K562 (cell line): ENCODE measurements at regions not wholly inside any gene's neighbourhood (a gene's known extent, or its start where the extent isn't known, plus 50 kb on each side); places are given as distances from the start of the nearest gene placed in this dataset.

Experiments used
- AFF4 ChIP-seq: sonication (generic); formaldehyde crosslinking; IDR thresholded peaks from 2 replicates; pipeline ENCODE4 v1.8.0; 2023; ENCODE audit warnings: mild to moderate bottlenecking, missing genetic modification reagents
- CBX5 ChIP-seq: IDR thresholded peaks from 2 replicates; pipeline ENCODE4 v1.6.1; 2014; ENCODE audit warnings: low read depth, borderline replicate concordance
- CHAMP1 ChIP-seq: fragments of 450-650 bp; IDR thresholded peaks from 2 replicates; pipeline ENCODE4 v1.6.1; 2016; ENCODE audit warnings: mild to moderate bottlenecking
- ESRRA ChIP-seq: fragments of 450-650 bp; IDR thresholded peaks from 2 replicates; pipeline ENCODE4 v1.6.1; 2014; ENCODE audit warnings: low read depth, mild to moderate bottlenecking, moderate library complexity, borderline replicate concordance
- EZH2 ChIP-seq: IDR thresholded peaks from 2 replicates; pipeline ENCODE4 v1.6.1; 2012; ENCODE audit warnings: low read depth, mild to moderate bottlenecking, inconsistent platforms, low read length, borderline replicate concordance
- GABPB2 ChIP-seq: fragments of 250-450 bp; sonication (Bioruptor Pico); conservative IDR thresholded peaks from 2 replicates; pipeline ENCODE4 v1.5.1; 2021; ENCODE audit warnings: mild to moderate bottlenecking
- HSF4 ChIP-seq: fragments of 250-450 bp; sonication (Bioruptor Pico); IDR thresholded peaks from 2 replicates; pipeline ENCODE4 v2.1.2; 2022; ENCODE audit warnings: mild to moderate bottlenecking, moderate library complexity, borderline replicate concordance
- JUN ChIP-seq, 2 experiments: sonication (generic) in 1 of 2; formaldehyde crosslinking in 1 of 2; IDR thresholded peaks; 2 replicates each; pipeline versions ENCODE4 v1.6.1 to v1.8.0; 2012 to 2022; ENCODE audit warnings: borderline replicate concordance in 2 of 2, mild to moderate bottlenecking in 2 of 2, improper control_type of control experiment in 1 of 2, low read depth in 1 of 2, low read length in 1 of 2, missing genetic modification reagents in 1 of 2
- JUNB ChIP-seq: fragments of 450-650 bp; formaldehyde crosslinking; conservative IDR thresholded peaks from 2 replicates; pipeline ENCODE4 v1.4.0; 2020; ENCODE audit warnings: mild to moderate bottlenecking
- MCM5 ChIP-seq: fragments of 450-650 bp; IDR thresholded peaks from 2 replicates; pipeline ENCODE4 v1.6.1; 2016; ENCODE audit warnings: low read depth
- MEF2A ChIP-seq: IDR thresholded peaks from 2 replicates; pipeline ENCODE4 v1.6.1; 2011; ENCODE audit warnings: low read depth, mild to moderate bottlenecking, low read length, moderate library complexity; ENCODE audit not compliant: control insufficient read depth
- TAF15 ChIP-seq: fragments of 200-400 bp; formaldehyde crosslinking; IDR thresholded peaks from 2 replicates; pipeline ENCODE4 v1.6.1; 2017; ENCODE audit warnings: mild to moderate bottlenecking, low read depth, low read length, moderate library complexity
- TRIM24 ChIP-seq, 2 experiments: fragments of 450-650 bp; IDR thresholded peaks; 2 replicates each; pipeline ENCODE4 v1.6.1; 2016
- ZC3H8 ChIP-seq: fragments of 450-650 bp; IDR thresholded peaks from 2 replicates; pipeline ENCODE4 v1.6.1; 2017
- ZFX ChIP-seq: sonication (generic); formaldehyde crosslinking; IDR thresholded peaks from 2 replicates; pipeline ENCODE4 v1.8.0; 2022; ENCODE audit warnings: mild to moderate bottlenecking, missing genetic modification reagents, moderate library complexity
- ZNF12 ChIP-seq: sonication (generic); formaldehyde crosslinking; IDR thresholded peaks from 2 replicates; pipeline ENCODE4 v1.4.0; 2020; ENCODE audit warnings: mild to moderate bottlenecking, missing genetic modification reagents
- ZNF224 ChIP-seq: sonication (generic); formaldehyde crosslinking; IDR thresholded peaks from 2 replicates; pipeline ENCODE4 v1.8.0; 2022; ENCODE audit warnings: mild to moderate bottlenecking, missing genetic modification reagents
- ZNF311 ChIP-seq: fragments of 250-450 bp; sonication (Bioruptor Pico); IDR thresholded peaks from 2 replicates; pipeline ENCODE4 v1.4.0; 2020; ENCODE audit warnings: mild to moderate bottlenecking, moderate library complexity
- ZNF586 ChIP-seq: fragments of 450-650 bp; formaldehyde crosslinking; conservative IDR thresholded peaks from 2 replicates; pipeline ENCODE4 v1.4.0; 2020; ENCODE audit warnings: mild to moderate bottlenecking, moderate library complexity
- TF ChIP-seq, protein P1 (sequence below): fragments of 250-450 bp; sonication (Bioruptor Pico); IDR thresholded peaks from 2 replicates; pipeline ENCODE4 v1.8.0; 2022; ENCODE audit warnings: moderate library complexity, mild to moderate bottlenecking, inconsistent platforms
- TF ChIP-seq, protein P2 (sequence below): sonication (generic); formaldehyde crosslinking; IDR thresholded peaks from 2 replicates; pipeline ENCODE4 v1.8.1; 2023; ENCODE audit warnings: mild to moderate bottlenecking, missing genetic modification reagents

DNA sequence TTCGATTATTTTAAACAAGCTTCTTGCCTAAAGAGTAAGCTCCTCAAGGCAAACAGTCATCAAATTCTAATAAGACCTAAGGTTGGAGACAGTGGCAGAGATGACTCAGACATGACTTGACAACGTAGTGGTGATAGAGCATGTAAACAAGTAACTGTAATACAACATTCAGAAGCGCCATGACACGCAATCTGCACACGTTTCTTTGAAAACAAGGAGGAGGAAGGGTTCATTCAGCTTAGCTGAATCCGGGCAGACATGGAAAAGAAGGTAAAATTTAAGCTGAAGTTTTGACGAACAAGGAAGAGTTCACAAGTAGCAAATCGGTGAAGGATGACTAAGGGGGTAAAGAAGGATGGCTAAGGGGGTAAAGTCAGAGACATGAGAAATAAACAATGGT is 152.4 kb upstream of the ZC3H12C start (continued):
- TF ChIP-seq EZH2 (no peak), JUNB (CRISPR knock-in tag) (no peak), CHAMP1 (peak; percentile 54; the same call in 1 of the 2 replicates), GABPB2 (CRISPR knock-in tag) (no peak), ZNF586 (CRISPR knock-in tag) (no peak), TRIM24 (IDR thresholded peaks at IDR 0.05) (peak in 1 of 2 experiments; percentile 38; a peak in 2 of 4 replicates), ZFX (CRISPR knock-in tag) (no peak), ZNF311 (CRISPR knock-in tag) (no peak), ZNF12 (no peak), MCM5 (no peak), TAF15 (no peak), HSF4 (CRISPR knock-in tag) (no peak), CBX5 (no peak), ESRRA (no peak), MEF2A (no peak), JUN (IDR thresholded peaks at IDR 0.05; ENCODE audit: borderline replicate concordance, low read depth, low read length) (peak; percentile 75), JUN (CRISPR knock-in tag; IDR thresholded peaks at IDR 0.05; ENCODE audit: borderline replicate concordance) (no peak), AFF4 (CRISPR knock-in tag) (no peak), ZNF224 (CRISPR knock-in tag) (no peak), ZC3H8 (no peak)
- TF ChIP-seq, protein P1, sequence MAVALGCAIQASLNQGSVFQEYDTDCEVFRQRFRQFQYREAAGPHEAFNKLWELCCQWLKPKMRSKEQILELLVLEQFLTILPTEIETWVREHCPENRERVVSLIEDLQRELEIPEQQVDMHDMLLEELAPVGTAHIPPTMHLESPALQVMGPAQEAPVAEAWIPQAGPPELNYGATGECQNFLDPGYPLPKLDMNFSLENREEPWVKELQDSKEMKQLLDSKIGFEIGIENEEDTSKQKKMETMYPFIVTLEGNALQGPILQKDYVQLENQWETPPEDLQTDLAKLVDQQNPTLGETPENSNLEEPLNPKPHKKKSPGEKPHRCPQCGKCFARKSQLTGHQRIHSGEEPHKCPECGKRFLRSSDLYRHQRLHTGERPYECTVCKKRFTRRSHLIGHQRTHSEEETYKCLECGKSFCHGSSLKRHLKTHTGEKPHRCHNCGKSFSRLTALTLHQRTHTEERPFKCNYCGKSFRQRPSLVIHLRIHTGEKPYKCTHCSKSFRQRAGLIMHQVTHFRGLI (CRISPR knock-in tag) = no peak
- TF ChIP-seq, protein P2, sequence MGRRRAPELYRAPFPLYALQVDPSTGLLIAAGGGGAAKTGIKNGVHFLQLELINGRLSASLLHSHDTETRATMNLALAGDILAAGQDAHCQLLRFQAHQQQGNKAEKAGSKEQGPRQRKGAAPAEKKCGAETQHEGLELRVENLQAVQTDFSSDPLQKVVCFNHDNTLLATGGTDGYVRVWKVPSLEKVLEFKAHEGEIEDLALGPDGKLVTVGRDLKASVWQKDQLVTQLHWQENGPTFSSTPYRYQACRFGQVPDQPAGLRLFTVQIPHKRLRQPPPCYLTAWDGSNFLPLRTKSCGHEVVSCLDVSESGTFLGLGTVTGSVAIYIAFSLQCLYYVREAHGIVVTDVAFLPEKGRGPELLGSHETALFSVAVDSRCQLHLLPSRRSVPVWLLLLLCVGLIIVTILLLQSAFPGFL (CRISPR knock-in tag) = no peak
